Spleen (tissue), 11 donors: ENCODE measurements at regions not wholly inside any gene's neighbourhood (a gene's known extent, or its start where the extent isn't known, plus 50 kb on each side); places are given as distances from the start of the nearest gene placed in this dataset.

Experiments used
- DNase-seq: peaks from one replicate; pipeline ENCODE4 v3.0.0-alpha.2; 2020
- H3K27ac ChIP-seq, 8 donors: fragments of 200-600 bp; sonication (generic) in 7 of 8; 1 replicate in 4 of 8; 2 replicates in 4 of 8; pipeline versions ENCODE4 v1.5.0 to v1.8.0; 2016 to 2021; ENCODE audit warnings: inconsistent platforms in 4 of 8, mild to moderate bottlenecking in 4 of 8, moderate library complexity in 1 of 8
- H3K27me3 ChIP-seq, 7 donors: fragments of 200-600 bp; sonication (generic) in 6 of 7; replicated peaks in 1 of 7; 1 replicate in 4 of 7; 2 replicates in 3 of 7; pipeline versions ENCODE4 v1.5.0 to v1.8.0; 2016 to 2021; ENCODE audit warnings: inconsistent platforms in 3 of 7, mild to moderate bottlenecking in 1 of 7
- H3K36me3 ChIP-seq, 6 donors: fragments of 200-600 bp; sonication (generic) in 5 of 6; 1 replicate in 4 of 6; 2 replicates in 2 of 6; pipeline versions ENCODE4 v1.5.0 to v1.8.0; 2016 to 2021; ENCODE audit warnings: inconsistent platforms in 2 of 6
- H3K4me1 ChIP-seq, 6 donors: fragments of 200-600 bp; sonication (generic) in 5 of 6; 1 replicate in 3 of 6; 2 replicates in 3 of 6; pipeline versions ENCODE4 v1.5.0 to v1.8.0; 2016 to 2021; ENCODE audit warnings: inconsistent platforms in 3 of 6
- H3K4me3 ChIP-seq, 8 donors: fragments of 200-600 bp; sonication (generic) in 7 of 8; 1 replicate in 4 of 8; 2 replicates in 4 of 8; pipeline versions ENCODE4 v1.5.0 to v1.8.0; 2016 to 2021; ENCODE audit warnings: inconsistent platforms in 4 of 8, mild to moderate bottlenecking in 4 of 8, moderate library complexity in 2 of 8
- H3K9me3 ChIP-seq, 8 donors: fragments of 200-600 bp; sonication (generic) in 7 of 8; 1 replicate in 4 of 8; 2 replicates in 4 of 8; pipeline versions ENCODE4 v1.5.0 to v1.8.0; 2016 to 2021; ENCODE audit warnings: inconsistent platforms in 4 of 8
- CTCF ChIP-seq, 11 experiments: fragments of 200-600 bp in 7 of 11; fragments of 450-650 bp in 4 of 11; sonication (generic) in 4 of 11; IDR thresholded peaks in 8 of 11; conservative IDR thresholded peaks in 3 of 11; 1 replicate in 7 of 11; 2 replicates in 4 of 11; pipeline versions ENCODE4 v1.4.0 to v1.8.0; 2016 to 2021; ENCODE audit warnings: antibody characterized with exemption in 11 of 11, inconsistent platforms in 4 of 11, mild to moderate bottlenecking in 1 of 11
- POLR2A ChIP-seq, 3 donors: fragments of 450-650 bp; IDR thresholded peaks; one replicate each; pipeline ENCODE4 v1.5.1; 2017; ENCODE audit warnings: antibody characterized with exemption in 3 of 3, mild to moderate bottlenecking in 1 of 3
- POLR2AphosphoS5 ChIP-seq, 3 donors: sonication (generic); formaldehyde crosslinking; IDR thresholded peaks; one replicate each; pipeline ENCODE4 v1.5.1; 2017; ENCODE audit warnings: antibody characterized with exemption in 3 of 3
- WGBS, 5 donors: extraction: QIAGEN DNeasy Blood & Tissue Kit in 3 of 5; methylation state at CpG; one replicate each; pipeline versions ENCODE4 v1.1.5 to v1.1.7; 2013 to 2018; 5-methylcytosine and 5-hydroxymethylcytosine counted together
- intact Hi-C: fragments of 100-400 bp; cut with DNase I; formaldehyde crosslinking; loops from one replicate; pipeline ENCODE4 v1.15.0; 2023; ENCODE audit warnings: low total_unique reads
- donor health status: healthy with polysubstance abuse.
- donor health status: DM: no; HTN: no; CAD: no; lungs with moderate emphysema.
- donor health status: DM: no; HTN: no; CAD: no.
- donor health status: Bipolar disorder and iron deficiency.
- donor health status: healthy.
- donor health status: DM: no; HTN: no; CAD: no.
- donor health status: DM: yes; HTN: yes; CAD: no.

GRCh38 chr9:84125046-84125445, 144.4 kb downstream of the RMI1 start:
- DNase-seq = no peak
- intact Hi-C loops = no loop called here
- TF ChIP-seq POLR2AphosphoS5 (IDR thresholded peaks at IDR 0.05) (no peak), POLR2A (IDR thresholded peaks at IDR 0.05) (no peak), CTCF (IDR thresholded peaks at IDR 0.05 in 8 of 11, conservative IDR thresholded peaks at IDR 0.05 in 3 of 11) (no peak)
- 91 to 97% (median 95%) methylated on average over 2 of the region's 2 CpGs for WGBS, 5 donors
- no peaks in the 10 kb centered on the region for H3K27me3 ChIP-seq
- no peak overlapping the region for H3K27ac ChIP-seq
- H3K36me3 ChIP-seq = no peaks in the 10 kb centered on the region
- no peaks in the 10 kb centered on the region for H3K9me3 ChIP-seq
- H3K4me1 ChIP-seq = peaks cover 0 to 7% (median 0%) of the 10 kb centered on the region in 6 donors
- H3K4me3 ChIP-seq = no peak overlapping the region

GRCh38 chr9:84129529-84129928, 148.9 kb downstream of the RMI1 start:
- TF ChIP-seq CTCF (IDR thresholded peaks at IDR 0.05 in 8 of 11, conservative IDR thresholded peaks at IDR 0.05 in 3 of 11) (no peak), POLR2AphosphoS5 (IDR thresholded peaks at IDR 0.05) (no peak), POLR2A (IDR thresholded peaks at IDR 0.05) (no peak)
- Histone ChIP-seq H3K27ac (no peak overlapping the region), H3K36me3 (no peaks in the 10 kb centered on the region), H3K9me3 (no peaks in the 10 kb centered on the region), H3K27me3 (no peaks in the 10 kb centered on the region), H3K4me3 (no peak overlapping the region), H3K4me1 (no peaks in the 10 kb centered on the region)
- DNase-seq = no peak
- WGBS, 5 donors = 53 to 79% (median 72%) methylated on average over 5 of the region's 5 CpGs
- intact Hi-C loops = no loop called here

GRCh38 chr9:84136119-84136868, 155.7 kb downstream of the RMI1 start:
- no peak overlapping the region for H3K27ac ChIP-seq
- intact Hi-C loops = no loop called here
- H3K36me3 ChIP-seq = no peaks in the 10 kb centered on the region
- H3K9me3 ChIP-seq = no peaks in the 10 kb centered on the region
- DNase-seq = no peak
- no peak for TF ChIP-seq POLR2A (IDR thresholded peaks at IDR 0.05)
- no peak for TF ChIP-seq POLR2AphosphoS5 (IDR thresholded peaks at IDR 0.05)
- TF ChIP-seq CTCF (IDR thresholded peaks at IDR 0.05 in 8 of 11, conservative IDR thresholded peaks at IDR 0.05 in 3 of 11) = no peak
- peaks cover 0 to 21% (median 12%) of the 10 kb centered on the region in 7 donors for H3K27me3 ChIP-seq
- peaks cover 5 to 25% (median 17%) of the 10 kb centered on the region in 6 donors for H3K4me1 ChIP-seq
- 76 to 86% (median 81%) methylated on average over 13 of the region's 13 CpGs for WGBS, 5 donors
- no peak overlapping the region for H3K4me3 ChIP-seq

GRCh38 chr9:84137968-84138367, 157.4 kb downstream of the RMI1 start:
- DNase-seq = no peak
- H3K9me3 ChIP-seq = no peaks in the 10 kb centered on the region
- intact Hi-C loops = no loop called here
- H3K4me1 ChIP-seq = peaks cover 5 to 29% (median 17%) of the 10 kb centered on the region in 6 donors
- peaks cover 0 to 37% (median 24%) of the 10 kb centered on the region in 7 donors for H3K27me3 ChIP-seq
- TF ChIP-seq POLR2A (IDR thresholded peaks at IDR 0.05) (no peak), POLR2AphosphoS5 (IDR thresholded peaks at IDR 0.05) (no peak), CTCF (IDR thresholded peaks at IDR 0.05 in 8 of 11, conservative IDR thresholded peaks at IDR 0.05 in 3 of 11) (no peak)
- WGBS, 5 donors = 87 to 100% (median 94%) methylated on average over 2 of the region's 2 CpGs
- H3K4me3 ChIP-seq = no peak overlapping the region
- no peak overlapping the region for H3K27ac ChIP-seq
- H3K36me3 ChIP-seq = no peaks in the 10 kb centered on the region
